Gastrocnemius medialis (tissue), 4 donors: ENCODE measurements at regions not wholly inside any gene's neighbourhood (a gene's known extent, or its start where the extent isn't known, plus 50 kb on each side); places are given as distances from the start of the nearest gene placed in this dataset.
"Not testable (repeated sequence)": the region's sequence is repeated elsewhere in the genome, so short reads cannot be mapped to it uniquely, and the experiment has no call there.

Experiments
- CTCF ChIP-seq, 5 experiments: fragments of 450-650 bp in 3 of 5; fragments of 200-600 bp in 2 of 5; sonication (generic) in 2 of 5; IDR thresholded peaks in 4 of 5; conservative IDR thresholded peaks in 1 of 5; 1 replicate in 4 of 5; 2 replicates in 1 of 5; pipeline ENCODE4 v1.5.1; 2016 to 2019; ENCODE audit warnings: antibody characterized with exemption in 5 of 5, mild to moderate bottlenecking in 3 of 5, moderate library complexity in 3 of 5
- POLR2A ChIP-seq, 2 donors: fragments of 450-650 bp; IDR thresholded peaks; one replicate each; pipeline ENCODE4 v1.6.1; 2017; ENCODE audit warnings: antibody characterized with exemption in 2 of 2, mild to moderate bottlenecking in 2 of 2, moderate library complexity in 2 of 2

GRCh38 chr2:90179591-90179990 is 1488.1 kb downstream of the RPIA start:
- TF ChIP-seq CTCF (IDR thresholded peaks at IDR 0.05 in 4 of 5, conservative IDR thresholded peaks at IDR 0.05 in 1 of 5); POLR2A (IDR thresholded peaks at IDR 0.05): not testable (repeated sequence)
